ENCODE measurements at regions not wholly inside any gene's neighbourhood (a gene's known extent, or its start where the extent isn't known, plus 50 kb on each side); places are given as distances from the start of the nearest gene placed in this dataset.

DNA sequence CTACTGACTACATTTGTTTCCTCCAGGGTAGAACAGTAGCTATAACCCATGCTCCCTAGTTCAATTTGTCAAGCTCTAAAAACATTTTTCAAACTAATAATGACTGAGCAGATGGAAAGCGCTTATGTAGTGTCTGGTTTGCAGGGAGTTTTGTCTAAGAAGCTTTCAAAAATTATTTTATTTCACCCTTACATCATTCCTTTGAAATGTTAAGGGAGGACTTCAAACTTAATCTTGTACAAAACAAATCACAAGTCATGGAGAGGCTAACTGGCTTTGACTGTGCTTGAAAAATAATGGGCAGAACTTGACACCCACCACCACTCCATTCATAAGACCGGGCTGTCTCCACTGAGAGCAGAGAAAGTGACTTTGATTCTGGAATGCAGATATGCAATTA lies 153.4 kb upstream of the QRFPR start:
- TF ChIP-seq, protein P1, sequence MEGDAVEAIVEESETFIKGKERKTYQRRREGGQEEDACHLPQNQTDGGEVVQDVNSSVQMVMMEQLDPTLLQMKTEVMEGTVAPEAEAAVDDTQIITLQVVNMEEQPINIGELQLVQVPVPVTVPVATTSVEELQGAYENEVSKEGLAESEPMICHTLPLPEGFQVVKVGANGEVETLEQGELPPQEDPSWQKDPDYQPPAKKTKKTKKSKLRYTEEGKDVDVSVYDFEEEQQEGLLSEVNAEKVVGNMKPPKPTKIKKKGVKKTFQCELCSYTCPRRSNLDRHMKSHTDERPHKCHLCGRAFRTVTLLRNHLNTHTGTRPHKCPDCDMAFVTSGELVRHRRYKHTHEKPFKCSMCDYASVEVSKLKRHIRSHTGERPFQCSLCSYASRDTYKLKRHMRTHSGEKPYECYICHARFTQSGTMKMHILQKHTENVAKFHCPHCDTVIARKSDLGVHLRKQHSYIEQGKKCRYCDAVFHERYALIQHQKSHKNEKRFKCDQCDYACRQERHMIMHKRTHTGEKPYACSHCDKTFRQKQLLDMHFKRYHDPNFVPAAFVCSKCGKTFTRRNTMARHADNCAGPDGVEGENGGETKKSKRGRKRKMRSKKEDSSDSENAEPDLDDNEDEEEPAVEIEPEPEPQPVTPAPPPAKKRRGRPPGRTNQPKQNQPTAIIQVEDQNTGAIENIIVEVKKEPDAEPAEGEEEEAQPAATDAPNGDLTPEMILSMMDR (IDR thresholded peaks at IDR 0.05), result no peak
- TF ChIP-seq POLR2A (IDR thresholded peaks at IDR 0.05), result no peak

All from esophagus squamous epithelium (tissue), 4 donors.